GM21528 (cell line): ENCODE measurements at regions not wholly inside any gene's neighbourhood (a gene's known extent, or its start where the extent isn't known, plus 50 kb on each side); places are given as distances from the start of the nearest gene placed in this dataset.

Source experiments
- ATAC-seq: cut with Tn5 transposase; IDR thresholded peaks from one replicate; pipeline ENCODE4 v1.9.1; 2021; ENCODE audit warnings: mild to moderate bottlenecking, moderate library complexity; ENCODE audit not compliant: unreplicated experiment, low FRiP score

DNA sequence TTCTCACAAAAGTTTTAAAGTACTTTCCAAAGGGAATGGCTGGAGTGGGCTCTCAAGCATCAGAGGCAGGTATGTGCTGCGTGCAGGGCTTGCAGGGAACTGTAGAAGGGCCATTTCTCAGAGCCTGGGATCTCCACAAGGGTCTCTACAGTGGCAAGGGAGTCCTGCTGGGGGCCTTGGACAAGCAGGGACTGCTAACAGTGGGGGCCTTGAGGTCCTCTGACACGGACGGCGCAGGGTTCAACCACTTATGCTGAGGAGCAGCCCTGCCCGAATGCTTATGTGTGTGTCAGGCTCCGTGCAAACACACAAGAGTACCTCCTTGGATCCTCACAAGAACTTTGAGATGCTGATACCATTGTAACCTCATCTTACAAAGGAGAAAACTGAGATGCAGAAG, 342.1 kb upstream of the COBL start:
- no peak for ATAC-seq

DNA sequence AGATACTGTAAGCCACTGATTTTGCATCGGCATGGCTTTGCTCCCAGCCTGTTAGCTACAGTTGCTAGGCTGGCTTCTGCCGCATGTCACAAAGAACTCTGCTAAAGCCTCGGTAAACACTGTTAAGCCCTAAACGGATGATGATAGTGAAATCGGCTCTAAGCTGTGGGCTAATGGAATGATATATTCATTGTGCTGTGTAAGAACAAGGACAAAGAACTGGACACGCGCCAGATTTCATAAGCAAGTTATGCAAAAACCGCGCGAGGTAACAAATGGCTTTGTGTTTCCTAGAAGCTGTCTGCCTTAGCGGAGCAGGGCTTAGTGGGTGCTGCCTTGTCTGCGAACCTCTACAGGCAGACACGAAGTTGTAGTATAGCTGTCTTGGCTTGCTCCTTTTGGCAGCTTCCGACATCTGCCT, 331.3 kb upstream of the COBL start:
- ATAC-seq: no peak

DNA sequence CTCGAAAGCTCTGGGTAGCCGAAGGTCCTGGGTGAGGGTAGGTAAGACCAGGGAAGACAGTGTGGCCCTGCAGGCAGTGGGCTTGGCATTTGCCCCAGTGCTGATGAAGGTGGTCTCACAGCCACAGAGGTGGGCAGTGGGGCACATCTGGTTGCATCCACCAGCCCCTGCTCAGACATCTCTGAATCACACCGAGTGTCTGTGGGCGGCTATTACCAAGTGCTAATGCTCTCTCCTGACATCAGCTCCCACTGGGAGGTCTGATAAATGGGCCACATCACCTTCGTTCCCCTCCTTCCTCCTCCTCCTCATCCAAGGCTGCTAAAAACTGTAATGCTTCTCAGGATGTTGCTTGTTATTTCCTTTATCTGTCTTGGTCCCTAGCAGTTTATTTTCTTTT, 330.9 kb upstream of the COBL start:
- no peak for ATAC-seq

DNA sequence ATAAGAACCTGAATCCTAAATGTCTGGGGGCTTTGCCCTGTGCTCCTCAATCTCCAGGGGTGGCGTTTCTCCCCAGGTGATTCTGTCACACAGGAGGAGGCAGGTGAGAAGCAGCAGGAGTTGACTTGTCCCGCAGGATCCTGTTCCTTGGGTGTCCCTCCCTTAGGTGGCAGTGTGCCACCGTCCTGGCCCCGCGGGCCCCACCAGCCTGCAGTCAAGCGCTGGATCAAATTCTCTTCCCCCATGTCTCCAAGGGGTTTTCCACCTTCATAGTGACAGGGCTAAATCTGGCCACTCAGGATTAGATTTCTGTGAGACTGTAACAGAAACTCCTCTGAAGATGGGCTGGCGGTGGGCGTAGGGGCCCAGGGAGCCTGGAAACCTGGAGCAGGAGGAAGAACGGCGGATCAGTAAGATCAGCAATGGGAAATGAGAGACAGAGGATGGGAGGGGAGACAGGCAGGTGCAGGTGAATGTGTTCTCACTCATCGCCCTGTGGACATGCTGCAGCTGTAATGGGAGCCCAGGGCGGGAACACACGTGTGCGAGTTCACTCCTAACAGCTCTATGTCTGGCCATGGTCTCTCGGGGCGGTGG, 329.2 kb upstream of the COBL start:
- ATAC-seq: no peak

DNA sequence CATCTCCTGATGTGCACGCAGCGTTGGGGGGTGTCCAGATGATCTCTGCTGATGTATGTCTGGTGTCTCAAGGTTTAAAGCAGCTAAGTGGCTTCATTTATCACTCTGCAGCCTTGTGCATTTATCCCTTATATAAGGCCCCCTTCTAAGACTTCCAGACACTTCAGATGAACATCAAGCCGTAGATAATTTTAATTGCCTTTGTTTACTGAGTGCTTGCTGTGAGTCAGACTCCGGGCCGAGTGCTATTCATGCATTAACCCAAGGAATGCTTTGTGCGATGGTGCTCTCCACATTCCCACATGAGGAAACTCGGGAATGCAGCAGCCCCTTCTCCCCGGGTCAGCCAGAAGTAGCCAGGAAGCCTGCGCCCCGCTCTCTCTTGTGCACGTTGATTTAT, 328.6 kb upstream of the COBL start:
- ATAC-seq: no peak

DNA sequence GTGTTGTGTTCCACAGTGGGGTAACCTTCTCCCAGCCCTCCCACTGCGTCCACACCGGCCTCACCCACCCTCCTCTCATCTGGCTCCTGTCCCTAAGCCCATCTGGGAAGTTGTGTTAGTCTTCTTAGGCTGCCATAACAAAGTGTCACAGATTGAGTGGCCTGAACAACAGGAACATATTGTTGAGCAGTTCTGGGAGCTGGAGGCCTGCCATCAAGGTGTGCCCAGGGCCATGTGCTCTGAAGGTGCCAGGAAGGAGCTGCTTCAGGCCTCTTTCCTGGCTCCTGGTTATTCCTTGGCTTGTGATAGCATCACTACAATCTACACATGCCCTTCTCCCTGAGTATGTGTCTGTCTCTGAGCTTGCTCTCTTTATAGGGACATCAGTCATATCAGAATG, 327.6 kb upstream of the COBL start:
- ATAC-seq: no peak

DNA sequence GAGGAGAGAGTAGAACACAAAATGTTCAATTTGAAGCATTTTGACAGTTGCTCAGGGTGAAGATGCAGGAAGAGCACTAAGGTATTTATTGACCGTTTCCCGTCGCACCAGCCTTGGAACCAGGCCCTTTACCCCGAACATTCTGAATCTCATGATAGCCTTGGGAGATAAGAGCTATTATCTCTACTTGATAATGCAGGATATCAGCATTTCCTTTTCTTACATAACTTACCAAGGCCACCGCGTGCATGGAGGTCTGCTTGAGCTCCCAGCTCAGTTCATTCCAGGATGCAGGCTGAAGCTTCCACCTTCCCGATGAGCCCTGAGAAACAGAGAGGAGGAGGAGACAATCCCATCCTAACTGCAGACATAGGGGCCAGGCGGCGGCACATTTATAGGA, 324.2 kb upstream of the COBL start:
- ATAC-seq: no peak

DNA sequence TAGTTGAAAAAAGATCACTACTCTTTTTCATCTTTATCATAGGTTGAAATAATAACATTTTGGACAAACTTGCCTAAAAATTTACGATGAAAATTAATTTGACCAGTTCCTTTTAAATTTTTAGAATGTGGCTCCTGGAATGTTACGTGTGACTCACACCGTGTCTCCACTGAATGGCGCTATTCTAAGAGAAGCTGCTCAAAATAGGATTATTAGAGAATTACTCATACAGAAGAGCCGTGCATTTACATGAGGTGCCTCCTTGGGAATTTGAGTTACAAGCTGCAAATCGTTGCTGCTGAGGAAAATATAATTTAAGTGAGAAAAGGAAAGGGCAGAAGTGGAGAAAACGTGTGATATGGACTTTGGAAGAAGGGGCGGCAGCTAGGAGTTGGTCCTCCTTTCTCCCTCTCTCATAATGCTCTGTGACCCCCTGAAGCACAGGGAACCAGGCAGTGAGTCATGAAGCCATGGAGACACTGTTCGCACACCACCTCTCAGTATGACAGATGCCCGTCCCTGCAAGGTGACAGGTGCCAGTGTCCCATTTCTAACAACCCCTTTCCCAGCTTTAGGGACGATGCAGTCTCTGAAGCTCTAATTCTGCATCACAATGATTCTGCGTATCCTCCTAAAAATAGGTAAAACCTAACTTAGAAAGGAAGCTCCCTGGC, 323.2 kb upstream of the COBL start:
- no peak for ATAC-seq

DNA sequence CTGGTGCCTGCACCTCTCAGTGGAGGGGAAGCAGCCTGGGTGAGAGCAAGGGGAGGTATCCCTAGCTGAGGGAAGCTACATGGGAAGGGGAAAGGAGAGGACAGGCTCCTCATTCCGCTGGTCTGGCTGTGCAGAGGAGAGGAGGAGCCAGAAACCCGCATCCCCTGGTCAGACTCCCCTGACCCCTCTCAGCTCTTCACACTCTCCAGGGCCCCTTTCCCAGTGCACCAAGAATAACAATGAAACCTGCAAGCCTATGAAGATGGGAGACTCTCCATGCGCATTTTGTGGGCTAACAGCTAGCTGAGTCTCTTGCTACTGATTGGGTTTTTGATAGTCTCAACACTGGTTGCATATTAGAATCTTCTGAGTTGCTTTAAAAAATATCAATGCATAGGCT, 319.9 kb upstream of the COBL start:
- no peak for ATAC-seq

DNA sequence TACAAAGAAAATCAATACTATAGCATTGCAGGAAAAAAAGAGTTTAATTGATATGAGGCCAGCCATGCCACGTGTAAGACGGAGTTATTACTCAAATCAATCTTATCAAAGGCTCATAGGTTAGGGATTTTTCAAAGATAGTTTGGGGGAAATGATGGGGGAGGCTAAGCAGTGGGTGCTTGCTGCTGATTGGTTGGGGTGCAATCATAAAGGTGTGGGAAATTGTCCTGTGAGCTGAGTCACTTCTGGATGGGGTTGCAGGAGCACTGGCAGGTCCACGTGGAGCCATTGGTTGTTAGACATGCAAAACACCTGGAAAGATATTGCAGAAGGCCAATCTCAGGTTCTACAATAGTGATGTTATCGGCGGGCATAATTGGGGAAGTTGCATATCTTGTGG, 319.2 kb upstream of the COBL start:
- no peak for ATAC-seq

DNA sequence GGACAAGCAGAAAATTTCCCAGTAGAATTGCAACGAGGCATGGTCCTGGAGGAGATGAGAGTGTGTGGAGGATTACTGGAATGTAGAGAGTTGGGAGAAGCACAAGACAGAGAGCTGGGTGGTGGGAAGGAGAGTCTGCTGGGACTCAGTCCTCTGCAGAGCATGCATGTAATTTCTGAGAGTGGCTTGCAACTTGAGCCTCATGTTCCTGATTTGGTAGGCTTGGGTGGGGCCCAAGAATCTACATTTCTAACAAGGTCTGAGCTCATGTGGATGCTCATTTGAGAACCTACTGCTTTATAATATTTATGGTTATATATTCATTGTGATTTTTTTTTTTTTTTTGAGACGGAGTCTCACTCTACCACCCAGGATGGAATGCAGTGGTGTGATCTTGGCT, 317.9 kb upstream of the COBL start:
- no peak for ATAC-seq

DNA sequence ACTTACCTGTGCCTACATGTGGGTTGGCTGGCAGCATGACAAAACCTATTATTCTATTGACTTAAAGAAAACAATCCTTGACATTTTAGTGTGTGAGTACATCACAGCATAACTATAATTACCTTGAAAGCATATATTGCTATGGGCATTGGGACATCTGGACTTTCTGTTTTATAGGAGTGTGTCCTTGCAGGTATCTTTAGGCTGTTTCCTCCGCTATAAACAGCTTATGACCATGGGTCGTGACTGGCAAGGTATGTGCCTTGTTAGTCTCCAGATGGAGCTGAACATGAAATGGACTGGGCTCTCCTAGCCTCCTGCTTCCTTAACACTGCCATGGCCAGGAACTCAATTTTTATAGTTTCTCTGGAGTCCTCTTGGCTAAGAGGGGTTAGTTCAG, 317.4 kb upstream of the COBL start:
- ATAC-seq: no peak

DNA sequence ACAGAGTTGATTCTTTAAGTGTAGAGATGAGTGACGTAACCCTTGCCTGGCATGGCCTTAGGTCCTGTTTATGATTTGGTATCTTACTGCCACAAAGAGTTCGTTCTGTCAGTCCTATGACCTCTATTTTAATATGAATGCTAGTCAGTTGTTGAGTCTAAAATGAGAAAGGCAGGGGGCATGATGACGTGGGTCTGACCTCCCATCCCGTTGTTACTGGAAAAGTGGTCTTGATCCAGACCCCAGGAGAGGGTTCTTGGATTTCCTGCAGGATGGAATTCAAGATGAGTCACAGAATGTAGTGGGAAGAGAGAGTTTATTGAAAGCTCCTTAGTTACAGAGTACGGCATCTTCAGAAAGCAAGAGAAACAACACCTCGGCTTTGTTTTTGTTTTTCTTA, 317.0 kb upstream of the COBL start:
- ATAC-seq: no peak

DNA sequence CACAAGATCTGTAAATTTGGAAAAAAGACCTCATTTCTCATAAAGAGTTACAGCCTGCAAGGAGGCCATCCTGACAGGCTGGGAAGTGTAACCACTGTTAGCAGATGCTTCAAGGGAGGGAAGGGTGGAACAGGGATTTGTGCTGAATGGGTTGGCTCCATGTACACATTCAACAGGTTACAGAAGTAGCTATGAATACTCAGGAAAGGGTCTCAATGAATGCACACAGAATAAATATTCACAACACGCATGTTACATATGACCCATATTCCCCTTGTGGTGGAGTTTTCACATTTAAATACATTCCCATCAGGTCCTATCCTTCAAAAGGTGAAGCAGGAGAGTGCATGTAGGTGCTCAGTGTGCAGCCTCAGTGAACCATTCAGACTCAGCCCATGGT, 316.4 kb upstream of the COBL start:
- no peak for ATAC-seq

DNA sequence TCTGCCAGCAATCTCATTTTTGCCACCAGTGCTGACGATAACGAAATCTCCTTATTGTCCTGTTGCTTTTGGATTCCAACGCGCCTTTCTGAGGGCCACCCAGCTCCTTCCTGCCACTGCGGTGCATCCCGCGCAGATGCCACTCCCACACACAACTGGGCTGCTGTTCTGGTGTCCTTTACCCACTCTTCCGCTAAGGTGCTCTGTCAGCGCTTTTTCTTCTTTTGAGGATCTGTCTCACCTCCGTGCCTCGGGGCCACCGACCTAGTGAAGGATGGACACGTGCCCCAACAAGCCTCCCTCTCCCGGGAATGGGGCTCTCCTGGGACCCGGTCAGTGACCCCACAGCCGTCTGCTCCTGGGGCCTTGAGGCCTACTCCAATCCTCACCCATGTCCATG, 314.3 kb upstream of the COBL start:
- ATAC-seq: no peak

DNA sequence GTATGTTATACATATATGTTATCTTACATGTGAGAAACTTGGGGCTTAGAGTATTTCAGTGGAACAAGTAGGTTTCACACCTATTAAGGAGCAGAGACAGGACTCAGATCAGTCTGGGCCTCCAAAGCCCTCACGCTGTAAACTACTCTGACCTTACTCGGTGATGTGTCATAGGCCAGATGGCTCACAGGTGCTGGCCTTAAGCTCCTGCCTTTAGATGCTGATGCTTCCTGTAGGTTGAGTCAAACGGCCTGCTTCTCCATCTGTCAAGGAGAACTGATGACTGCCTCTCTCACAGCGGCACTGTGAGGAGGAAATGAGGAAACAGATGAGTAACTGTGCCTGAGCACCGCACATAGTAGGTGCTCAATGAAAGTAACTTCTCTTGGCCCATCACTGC, 312.6 kb upstream of the COBL start:
- ATAC-seq: no peak

DNA sequence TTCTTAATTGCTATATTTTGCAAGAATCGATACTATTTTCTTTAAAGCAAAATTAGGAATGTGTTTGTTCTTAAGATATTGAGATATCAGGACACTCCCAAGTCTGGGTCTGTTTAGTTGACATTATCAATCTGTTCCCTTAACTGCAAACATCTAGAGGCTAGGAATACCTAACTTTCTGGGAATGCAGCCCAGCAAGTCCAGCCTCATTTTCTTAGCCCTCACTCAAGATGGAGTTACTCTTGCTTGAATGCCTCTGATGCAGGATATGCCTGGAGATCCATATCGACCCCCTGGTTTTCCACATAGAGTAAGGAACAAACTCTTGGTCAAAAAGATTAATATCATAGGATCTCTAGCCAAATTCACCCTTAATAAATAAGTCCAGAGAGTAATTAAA, 305.3 kb upstream of the COBL start:
- ATAC-seq: no peak

DNA sequence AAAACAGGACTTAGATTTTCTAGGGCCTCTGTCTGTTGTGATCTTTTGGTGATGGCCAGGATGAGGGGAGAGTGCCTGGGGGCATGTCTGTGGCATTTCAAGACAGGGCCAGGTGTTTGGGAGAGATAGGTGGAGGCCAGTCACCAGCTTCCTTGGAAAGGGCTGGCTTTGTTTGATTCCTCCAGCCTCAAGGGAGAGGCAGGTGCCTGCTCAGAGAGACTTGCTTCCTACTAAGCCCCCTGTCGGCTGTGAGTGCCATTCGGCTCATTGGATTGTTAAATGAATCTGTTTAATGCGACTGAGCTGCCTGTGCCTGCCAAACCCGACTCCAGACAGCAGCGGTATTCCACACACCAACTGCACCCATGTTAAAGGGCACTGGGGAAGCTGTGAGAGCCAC, 304.1 kb upstream of the COBL start:
- no peak for ATAC-seq

DNA sequence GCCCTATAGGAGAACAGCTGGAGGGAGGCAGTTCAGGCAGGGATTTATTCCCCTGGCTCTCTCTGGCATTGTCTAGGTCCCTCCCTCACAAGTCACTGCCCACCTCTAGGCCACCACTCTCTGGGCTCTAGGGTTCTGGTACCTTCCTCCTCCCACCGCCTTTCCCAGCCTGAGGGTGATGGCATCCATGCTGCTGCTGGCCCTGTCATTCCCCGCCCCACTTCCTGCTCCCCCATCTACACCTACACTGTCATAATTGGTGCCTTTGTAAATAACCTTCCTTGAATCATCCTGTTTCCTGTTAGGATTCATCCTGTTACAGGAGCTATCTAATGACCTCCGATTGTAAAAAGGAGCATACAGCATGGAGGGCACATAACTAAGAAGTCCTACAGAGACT, 303.3 kb upstream of the COBL start:
- ATAC-seq: no peak

DNA sequence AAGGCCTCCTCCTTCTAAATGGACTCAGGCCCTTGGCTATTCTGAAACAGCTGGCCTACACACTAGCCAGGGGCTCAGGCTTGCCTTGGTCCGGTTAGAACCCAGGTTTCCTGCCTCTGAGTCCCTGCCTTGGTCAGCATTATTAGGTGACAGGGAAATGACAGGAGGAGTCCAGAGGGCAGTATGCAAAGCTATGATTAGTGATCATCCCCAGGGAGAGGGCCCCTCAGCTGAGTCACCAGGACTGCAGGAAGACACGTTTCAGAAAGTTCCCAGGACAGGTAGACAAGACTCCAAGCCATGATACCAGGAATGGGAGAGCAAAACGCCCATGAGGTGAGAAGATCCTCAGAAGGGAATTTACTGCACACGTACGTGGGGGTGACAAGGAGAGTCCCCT, 301.1 kb upstream of the COBL start:
- ATAC-seq: no peak

DNA sequence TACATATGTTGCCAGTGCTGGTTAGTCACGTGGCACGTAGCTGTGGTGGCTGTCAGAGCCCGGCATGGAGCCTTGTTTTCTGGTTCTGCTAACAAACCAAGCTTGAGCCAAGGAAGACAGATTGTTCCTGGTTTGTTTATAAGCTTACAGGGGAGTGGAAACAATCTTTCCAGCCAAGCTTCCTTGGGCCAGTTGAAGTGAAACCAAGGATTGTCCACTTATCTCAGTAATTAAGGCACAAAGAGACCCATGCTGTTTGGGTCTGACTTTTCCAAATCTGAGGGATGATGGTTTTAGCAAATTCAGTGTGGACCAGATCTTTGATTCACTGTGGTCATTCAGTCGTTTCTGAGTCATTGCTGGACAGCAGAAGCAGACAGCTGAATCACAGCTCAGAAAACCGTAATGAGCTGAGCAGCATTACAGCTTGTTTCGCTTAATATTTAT, 297.3 kb upstream of the COBL start:
- no peak for ATAC-seq

DNA sequence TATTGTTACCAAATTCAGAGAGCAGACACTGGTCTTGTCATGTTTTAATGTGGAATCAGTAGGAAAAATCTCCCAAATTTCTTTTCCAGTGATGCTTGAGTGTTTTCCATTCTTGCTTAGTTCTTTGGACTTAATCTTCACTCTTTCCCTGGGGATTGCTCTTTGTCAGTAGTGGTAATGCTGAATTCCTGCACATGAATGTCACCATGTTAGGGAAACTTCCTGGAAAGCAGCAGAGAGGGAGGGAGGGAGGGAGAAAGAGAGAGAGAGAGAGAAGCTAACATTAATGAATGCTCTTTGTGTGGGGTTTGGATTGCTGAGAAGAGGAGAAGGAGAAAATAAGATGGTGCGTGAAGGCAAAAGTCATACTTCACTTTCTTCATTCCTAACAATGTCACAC, 295.3 kb upstream of the COBL start:
- no peak for ATAC-seq

DNA sequence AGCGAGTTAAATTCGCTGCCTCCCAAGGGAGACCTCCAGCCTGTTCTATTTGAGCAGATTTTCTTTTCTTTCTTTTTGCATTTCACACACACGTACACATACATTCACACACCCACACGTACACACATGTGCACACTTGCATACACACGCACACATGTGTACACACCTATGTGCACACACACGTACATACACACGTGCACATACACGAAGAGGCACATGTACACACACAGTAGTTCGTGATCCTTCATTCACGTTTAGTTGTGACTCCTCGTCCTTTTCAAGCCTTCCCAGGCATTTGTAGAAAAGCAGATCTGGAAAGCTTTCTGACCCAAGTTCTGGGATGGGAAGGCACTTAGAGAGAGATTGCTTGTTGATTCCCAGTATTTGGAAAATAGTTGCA, 290.8 kb upstream of the COBL start:
- no peak for ATAC-seq
